H1 (cell line): ENCODE measurements at regions not wholly inside any gene's neighbourhood (a gene's known extent, or its start where the extent isn't known, plus 50 kb on each side); places are given as distances from the start of the nearest gene placed in this dataset.

ENCODE experiments used
- CTCF ChIA-PET: fragments of 300-600 bp; sonication (Branson Sonifier 250); formaldehyde crosslinking; loops from one replicate; lab custom pipeline; 2021; ENCODE audit not compliant: partially characterized antibody; lab: Charles Lee
- POLR2A ChIA-PET: fragments of 300-600 bp; sonication (Branson Sonifier 250); formaldehyde crosslinking; loops from one replicate; lab custom pipeline; 2021; ENCODE audit warnings: inconsistent platforms; ENCODE audit not compliant: partially characterized antibody; lab: Charles Lee
- DNase-seq, 2 experiments: peaks; one replicate each; pipeline versions ENCODE4 v3.0.0 to v3.0.0-alpha.2; 2010 to 2022; ENCODE audit warnings: low spot score in 2 of 2, low read depth in 1 of 2, mixed read lengths in 1 of 2
- FAIRE-seq: peaks from 2 replicates; lab custom pipeline; 2011; peaks lifted over from hg19 to GRCh38; lab: Jason Lieb, UNC
- H2AFZ ChIP-seq: 2 replicates; pipeline ENCODE4 v1.8.1; 2012; ENCODE audit warnings: low read length, inconsistent platforms
- H2AK5ac ChIP-seq: 2 replicates; pipeline ENCODE4 v1.6.1; 2013; ENCODE audit warnings: low read depth, low read length
- H2BK120ac ChIP-seq: replicated peaks from 2 replicates; pipeline ENCODE3; 2013; ENCODE audit warnings: low read depth, low read length, inconsistent platforms
- H2BK12ac ChIP-seq: 2 replicates; pipeline ENCODE4 v1.6.1; 2013; ENCODE audit warnings: low read depth, low read length
- H2BK15ac ChIP-seq: 2 replicates; pipeline ENCODE4 v1.6.1; 2013; ENCODE audit warnings: low read length
- H2BK20ac ChIP-seq: 2 replicates; pipeline ENCODE4 v1.6.1; 2013; ENCODE audit warnings: low read length
- H2BK5ac ChIP-seq: 2 replicates; pipeline ENCODE4 v1.6.1; 2013; ENCODE audit warnings: low read depth, low read length
- H3K14ac ChIP-seq: 2 replicates; pipeline ENCODE4 v1.6.1; 2013; ENCODE audit warnings: inconsistent platforms; ENCODE audit not compliant: insufficient read length
- H3K18ac ChIP-seq: 2 replicates; pipeline ENCODE4 v1.6.1; 2013; ENCODE audit warnings: low read length; ENCODE audit errors: extremely low read depth
- H3K23ac ChIP-seq: 2 replicates; pipeline ENCODE4 v1.6.1; 2013; ENCODE audit warnings: inconsistent platforms; ENCODE audit not compliant: insufficient read length
- H3K23me2 ChIP-seq: 2 replicates; pipeline ENCODE4 v1.6.1; 2013; ENCODE audit warnings: low read depth, low read length
- H3K27ac ChIP-seq: 2 replicates; pipeline ENCODE4 v1.6.1; 2011; ENCODE audit warnings: low read depth, low read length, inconsistent platforms
- H3K27me3 ChIP-seq, 4 experiments: replicated peaks in 1 of 4; 1 replicate in 1 of 4; 2 replicates in 3 of 4; pipeline versions ENCODE4 v1.6.1 to v1.8.1; 2011 to 2013; ENCODE audit warnings: low read length in 3 of 4, mild to moderate bottlenecking in 3 of 4, inconsistent platforms in 2 of 4, mixed read lengths in 2 of 4, moderate library complexity in 1 of 4; ENCODE audit not compliant: control insufficient read depth in 3 of 4, insufficient read depth in 3 of 4; ENCODE audit errors: extremely low read depth in 1 of 4
- H3K36me3 ChIP-seq, 4 experiments: 2 replicates each; pipeline versions ENCODE4 v1.6.1 to v1.8.1; 2011 to 2013; ENCODE audit warnings: mild to moderate bottlenecking in 4 of 4, low read length in 3 of 4, moderate library complexity in 2 of 4, control low read depth in 1 of 4, inconsistent platforms in 1 of 4; ENCODE audit not compliant: insufficient read depth in 4 of 4, control insufficient read depth in 2 of 4
- H3K4ac ChIP-seq: replicated peaks from 2 replicates; pipeline ENCODE3; 2013; ENCODE audit warnings: low read length, low read depth, mixed read lengths, inconsistent platforms; ENCODE audit not compliant: insufficient read length
- H3K4me1 ChIP-seq, 4 experiments: replicated peaks in 1 of 4; 1 replicate in 1 of 4; 2 replicates in 3 of 4; pipeline versions ENCODE4 v1.6.1 to v1.8.1; 2011 to 2013; ENCODE audit warnings: low read length in 3 of 4, inconsistent platforms in 2 of 4, mixed read lengths in 1 of 4; ENCODE audit not compliant: insufficient read depth in 4 of 4, control insufficient read depth in 3 of 4
- H3K4me2 ChIP-seq, 2 experiments: 2 replicates each; pipeline versions ENCODE4 v1.6.1 to v1.8.1; 2011 to 2013; ENCODE audit warnings: low read depth in 2 of 2, low read length in 2 of 2, control low read depth in 1 of 2, inconsistent platforms in 1 of 2, mild to moderate bottlenecking in 1 of 2; ENCODE audit not compliant: insufficient read depth in 1 of 2
- H3K4me3 ChIP-seq, 4 experiments: fragments of 200-600, 300-600 bp in 1 of 4; sonication (generic), shearing (Covaris generic), sonication (Bioruptor Twin) in 1 of 4; 2 replicates each; pipeline versions ENCODE4 v1.5.1 to v1.8.1; 2011 to 2016; ENCODE audit warnings: low read length in 4 of 4, low read depth in 3 of 4, control low read depth in 2 of 4, inconsistent platforms in 2 of 4, mild to moderate bottlenecking in 2 of 4, mixed read lengths in 1 of 4, moderate library complexity in 1 of 4; ENCODE audit not compliant: insufficient read depth in 2 of 4; ENCODE audit errors: extremely low read depth in 1 of 4
- H3K56ac ChIP-seq: replicated peaks from 2 replicates; pipeline ENCODE3; 2013; ENCODE audit warnings: low read depth, mild to moderate bottlenecking, mixed read lengths, low read length, inconsistent platforms; ENCODE audit not compliant: insufficient read length
- H3K79me1 ChIP-seq: 2 replicates; pipeline ENCODE4 v1.6.1; 2013; ENCODE audit warnings: low read depth, low read length, control low read depth
- H3K79me2 ChIP-seq, 2 experiments: 2 replicates each; pipeline versions ENCODE4 v1.6.1 to v1.8.1; 2012 to 2013; ENCODE audit warnings: low read length in 2 of 2, mild to moderate bottlenecking in 2 of 2, inconsistent platforms in 1 of 2; ENCODE audit not compliant: insufficient read depth in 2 of 2, control insufficient read depth in 1 of 2
- H3K9ac ChIP-seq, 4 experiments: replicated peaks in 1 of 4; 1 replicate in 1 of 4; 2 replicates in 3 of 4; pipeline versions ENCODE4 v1.6.1 to v1.8.1; 2011 to 2013; ENCODE audit warnings: low read depth in 3 of 4, low read length in 3 of 4, control low read depth in 2 of 4, mild to moderate bottlenecking in 2 of 4, moderate library complexity in 2 of 4, inconsistent platforms in 1 of 4; ENCODE audit errors: extremely low read depth in 1 of 4
- H3K9me3 ChIP-seq, 2 experiments: 2 replicates each; pipeline versions ENCODE4 v1.6.1 to v1.8.1; 2012 to 2013; ENCODE audit warnings: mild to moderate bottlenecking in 2 of 2, moderate library complexity in 2 of 2, control low read depth in 1 of 2, inconsistent platforms in 1 of 2, low read depth in 1 of 2, low read length in 1 of 2, mixed read lengths in 1 of 2; ENCODE audit not compliant: insufficient read depth in 2 of 2
- H4K20me1 ChIP-seq, 2 experiments: replicated peaks in 1 of 2; 2 replicates each; pipeline versions ENCODE3 to v1.8.1; 2011 to 2013; ENCODE audit warnings: inconsistent platforms in 2 of 2, low read length in 2 of 2, mild to moderate bottlenecking in 1 of 2; ENCODE audit not compliant: insufficient read depth in 2 of 2, control insufficient read depth in 1 of 2
- H4K5ac ChIP-seq: 2 replicates; pipeline ENCODE4 v1.6.1; 2013; ENCODE audit warnings: low read length, low read depth, mixed read lengths, inconsistent platforms; ENCODE audit not compliant: insufficient read length
- H4K8ac ChIP-seq: 2 replicates; pipeline ENCODE4 v1.8.0; 2013; ENCODE audit warnings: mild to moderate bottlenecking, moderate library complexity, low read length, inconsistent platforms; ENCODE audit not compliant: insufficient read depth; ENCODE audit errors: extremely low read depth
- H4K91ac ChIP-seq: replicated peaks from 2 replicates; pipeline ENCODE3; 2013; ENCODE audit warnings: low read length, mixed read lengths, inconsistent platforms; ENCODE audit not compliant: insufficient read length
- EP300 ChIP-seq, 2 experiments: IDR thresholded peaks; 1 replicate in 1 of 2; 2 replicates in 1 of 2; pipeline ENCODE4 v1.6.1; 2011 to 2012; ENCODE audit warnings: low read depth in 2 of 2, low read length in 2 of 2, mild to moderate bottlenecking in 2 of 2, borderline replicate concordance in 1 of 2, inconsistent platforms in 1 of 2, moderate library complexity in 1 of 2
- JUND ChIP-seq: IDR thresholded peaks from 2 replicates; pipeline ENCODE4 v1.6.1; 2011; ENCODE audit warnings: mild to moderate bottlenecking, improper control_type of control experiment, low read length
- TBP ChIP-seq: IDR thresholded peaks from 2 replicates; pipeline ENCODE4 v1.6.1; 2011; ENCODE audit warnings: low read depth, low read length, improper control_type of control experiment
- WGBS, 2 experiments: shearing (Covaris generic) in 1 of 2; methylation state at CpG; one replicate each; pipeline versions ENCODE4 v1.1.6 to v1.1.7; 2013 to 2015; ENCODE audit warnings: low lambda C conversion rate in 2 of 2, mixed read lengths in 2 of 2, inconsistent platforms in 1 of 2, low coverage in 1 of 2, missing lambda C conversion rate in 1 of 2; ENCODE audit not compliant: insufficient replicate concordance in 2 of 2, insufficient coverage in 1 of 2, insufficient read length in 1 of 2; ENCODE audit errors: extremely low coverage in 1 of 2, missing lambda C conversion rate in 1 of 2; 5-methylcytosine and 5-hydroxymethylcytosine counted together
- TF ChIP-seq, protein P1 (sequence below): IDR thresholded peaks from 2 replicates; pipeline ENCODE4 v1.6.1; 2012; ENCODE audit warnings: inconsistent platforms
- TF ChIP-seq, protein P2 (sequence below): IDR thresholded peaks from 2 replicates; pipeline ENCODE4 v1.6.1; 2011; ENCODE audit warnings: low read length, improper control_type of control experiment
- TF ChIP-seq, protein P3 (sequence below): IDR thresholded peaks from 2 replicates; pipeline ENCODE4 v1.6.1; 2012; ENCODE audit warnings: inconsistent platforms

DNA sequence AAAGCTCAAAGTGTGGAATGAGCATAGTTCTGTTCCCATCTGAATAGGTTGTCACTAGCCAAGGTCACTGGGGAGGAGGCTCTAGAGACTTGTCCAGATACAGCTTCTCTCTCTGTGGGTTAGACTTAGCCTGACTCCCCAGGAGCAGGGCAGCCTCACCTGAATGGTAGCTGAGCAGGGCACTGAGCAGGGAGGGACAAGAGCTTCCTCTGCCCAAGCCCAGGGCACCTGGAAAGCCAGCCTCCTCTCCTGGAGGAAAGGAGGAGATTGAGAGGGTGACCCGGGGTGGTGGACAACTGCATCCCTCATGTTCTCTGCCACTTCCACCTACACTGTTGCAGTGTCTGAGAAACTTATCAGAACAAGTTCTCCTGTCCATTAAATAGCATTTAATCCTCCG lies 59.0 kb upstream of the F3 start:
- WGBS, 2 experiments, result 91% methylated on average over 2 of the region's 2 CpGs; no CpG with 5 or more reads in 1 of the 2 experiments
- no peak overlapping the region for H3K18ac ChIP-seq
- H2AFZ ChIP-seq, result no peak overlapping the region
- no peak for TF ChIP-seq JUND
- TF ChIP-seq, protein P1, sequence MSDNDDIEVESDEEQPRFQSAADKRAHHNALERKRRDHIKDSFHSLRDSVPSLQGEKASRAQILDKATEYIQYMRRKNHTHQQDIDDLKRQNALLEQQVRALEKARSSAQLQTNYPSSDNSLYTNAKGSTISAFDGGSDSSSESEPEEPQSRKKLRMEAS, result no peak
- TF ChIP-seq, protein P2, sequence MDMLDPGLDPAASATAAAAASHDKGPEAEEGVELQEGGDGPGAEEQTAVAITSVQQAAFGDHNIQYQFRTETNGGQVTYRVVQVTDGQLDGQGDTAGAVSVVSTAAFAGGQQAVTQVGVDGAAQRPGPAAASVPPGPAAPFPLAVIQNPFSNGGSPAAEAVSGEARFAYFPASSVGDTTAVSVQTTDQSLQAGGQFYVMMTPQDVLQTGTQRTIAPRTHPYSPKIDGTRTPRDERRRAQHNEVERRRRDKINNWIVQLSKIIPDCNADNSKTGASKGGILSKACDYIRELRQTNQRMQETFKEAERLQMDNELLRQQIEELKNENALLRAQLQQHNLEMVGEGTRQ, result no peak
- no peak for TF ChIP-seq TBP
- TF ChIP-seq, protein P3, sequence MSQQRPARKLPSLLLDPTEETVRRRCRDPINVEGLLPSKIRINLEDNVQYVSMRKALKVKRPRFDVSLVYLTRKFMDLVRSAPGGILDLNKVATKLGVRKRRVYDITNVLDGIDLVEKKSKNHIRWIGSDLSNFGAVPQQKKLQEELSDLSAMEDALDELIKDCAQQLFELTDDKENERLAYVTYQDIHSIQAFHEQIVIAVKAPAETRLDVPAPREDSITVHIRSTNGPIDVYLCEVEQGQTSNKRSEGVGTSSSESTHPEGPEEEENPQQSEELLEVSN, result no peak
- no peak for TF ChIP-seq EP300 (IDR thresholded peaks at IDR 0.05; ENCODE audit: borderline replicate concordance in 1 of 2, low read depth in 2 of 2, low read length in 2 of 2)

More for the DNA sequence above, 59.0 kb upstream of the F3 start:
- no peak overlapping the region for H3K4me3 ChIP-seq
- H3K23ac ChIP-seq, result no peak overlapping the region
- H2AK5ac ChIP-seq, result no peak overlapping the region; the same call in 1 of the 2 replicates
- no peaks in the 10 kb centered on the region for H4K20me1 ChIP-seq
- DNase-seq, result peak in 1 of 2 experiments; percentile 35
- H3K14ac ChIP-seq, result no peak overlapping the region
- ChIA-PET CTCF (interaction anchor here (0.7 to 15.5 kb wide), 16 partner anchors 8 to 203 kb away, joined by 3 to 148 read pairs (median 10); partner anchors contain the start of gene F3), POLR2A (no interaction called here)
- H3K9me3 ChIP-seq, result no peaks in the 10 kb centered on the region
- no peak overlapping the region for H3K4ac ChIP-seq
- H3K27me3 ChIP-seq, result no peaks in the 10 kb centered on the region; a peak in 1 of 7 replicates
- 0 out of 2 replicates have a peak overlapping the region, but pooled peaks have one; percentile 8 for H2BK15ac ChIP-seq
- H3K56ac ChIP-seq, result no peak overlapping the region
- no peaks in the 10 kb centered on the region for H3K79me2 ChIP-seq
- FAIRE-seq, result no peak
- H3K36me3 ChIP-seq, result no peaks in the 10 kb centered on the region
- no peaks in the 10 kb centered on the region for H3K79me1 ChIP-seq
- H3K23me2 ChIP-seq, result no peaks in the 10 kb centered on the region; the same call in 1 of the 2 replicates
- H3K4me1 ChIP-seq, result no peaks in the 10 kb centered on the region
- no peak overlapping the region for H4K91ac ChIP-seq
- H3K9ac ChIP-seq, result no peak overlapping the region
- H4K5ac ChIP-seq, result no peak overlapping the region
- no peak overlapping the region for H2BK12ac ChIP-seq
- H4K8ac ChIP-seq, result no peak overlapping the region
- no peak overlapping the region for H2BK5ac ChIP-seq
- H2BK20ac ChIP-seq, result 0 out of 2 replicates have a peak overlapping the region, but pooled peaks have one; percentile 37
- H2BK120ac ChIP-seq, result no peak overlapping the region
- no peak overlapping the region for H3K27ac ChIP-seq
- H3K4me2 ChIP-seq, result no peak overlapping the region
